Body of pancreas (tissue), 4 donors: ENCODE measurements at regions not wholly inside any gene's neighbourhood (a gene's known extent, or its start where the extent isn't known, plus 50 kb on each side); places are given as distances from the start of the nearest gene placed in this dataset.

Experiments used
- POLR2A ChIP-seq, 3 donors: fragments of 450-650 bp; IDR thresholded peaks; one replicate each; pipeline ENCODE4 v1.6.1; 2016; ENCODE audit warnings: antibody characterized with exemption in 3 of 3, mild to moderate bottlenecking in 2 of 3
- TF ChIP-seq, protein P1 (sequence below), 7 experiments: fragments of 450-650 bp in 4 of 7; fragments of 200-600 bp in 3 of 7; sonication (generic) in 3 of 7; IDR thresholded peaks; one replicate each; pipeline ENCODE4 v1.5.1; 2016 to 2019; ENCODE audit warnings: antibody characterized with exemption in 7 of 7

GRCh38 chr9:14517154-14517906 is 175.9 kb downstream of the ZDHHC21 start:
- TF ChIP-seq POLR2A (IDR thresholded peaks at IDR 0.05): no peak
- TF ChIP-seq, protein P1, sequence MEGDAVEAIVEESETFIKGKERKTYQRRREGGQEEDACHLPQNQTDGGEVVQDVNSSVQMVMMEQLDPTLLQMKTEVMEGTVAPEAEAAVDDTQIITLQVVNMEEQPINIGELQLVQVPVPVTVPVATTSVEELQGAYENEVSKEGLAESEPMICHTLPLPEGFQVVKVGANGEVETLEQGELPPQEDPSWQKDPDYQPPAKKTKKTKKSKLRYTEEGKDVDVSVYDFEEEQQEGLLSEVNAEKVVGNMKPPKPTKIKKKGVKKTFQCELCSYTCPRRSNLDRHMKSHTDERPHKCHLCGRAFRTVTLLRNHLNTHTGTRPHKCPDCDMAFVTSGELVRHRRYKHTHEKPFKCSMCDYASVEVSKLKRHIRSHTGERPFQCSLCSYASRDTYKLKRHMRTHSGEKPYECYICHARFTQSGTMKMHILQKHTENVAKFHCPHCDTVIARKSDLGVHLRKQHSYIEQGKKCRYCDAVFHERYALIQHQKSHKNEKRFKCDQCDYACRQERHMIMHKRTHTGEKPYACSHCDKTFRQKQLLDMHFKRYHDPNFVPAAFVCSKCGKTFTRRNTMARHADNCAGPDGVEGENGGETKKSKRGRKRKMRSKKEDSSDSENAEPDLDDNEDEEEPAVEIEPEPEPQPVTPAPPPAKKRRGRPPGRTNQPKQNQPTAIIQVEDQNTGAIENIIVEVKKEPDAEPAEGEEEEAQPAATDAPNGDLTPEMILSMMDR (IDR thresholded peaks at IDR 0.05): no peak
